ENCODE measurements at regions not wholly inside any gene's neighbourhood (a gene's known extent, or its start where the extent isn't known, plus 50 kb on each side); places are given as distances from the start of the nearest gene placed in this dataset.
"Not testable (repeated sequence)": the region's sequence is repeated elsewhere in the genome, so short reads cannot be mapped to it uniquely, and the experiment has no call there.

DNA sequence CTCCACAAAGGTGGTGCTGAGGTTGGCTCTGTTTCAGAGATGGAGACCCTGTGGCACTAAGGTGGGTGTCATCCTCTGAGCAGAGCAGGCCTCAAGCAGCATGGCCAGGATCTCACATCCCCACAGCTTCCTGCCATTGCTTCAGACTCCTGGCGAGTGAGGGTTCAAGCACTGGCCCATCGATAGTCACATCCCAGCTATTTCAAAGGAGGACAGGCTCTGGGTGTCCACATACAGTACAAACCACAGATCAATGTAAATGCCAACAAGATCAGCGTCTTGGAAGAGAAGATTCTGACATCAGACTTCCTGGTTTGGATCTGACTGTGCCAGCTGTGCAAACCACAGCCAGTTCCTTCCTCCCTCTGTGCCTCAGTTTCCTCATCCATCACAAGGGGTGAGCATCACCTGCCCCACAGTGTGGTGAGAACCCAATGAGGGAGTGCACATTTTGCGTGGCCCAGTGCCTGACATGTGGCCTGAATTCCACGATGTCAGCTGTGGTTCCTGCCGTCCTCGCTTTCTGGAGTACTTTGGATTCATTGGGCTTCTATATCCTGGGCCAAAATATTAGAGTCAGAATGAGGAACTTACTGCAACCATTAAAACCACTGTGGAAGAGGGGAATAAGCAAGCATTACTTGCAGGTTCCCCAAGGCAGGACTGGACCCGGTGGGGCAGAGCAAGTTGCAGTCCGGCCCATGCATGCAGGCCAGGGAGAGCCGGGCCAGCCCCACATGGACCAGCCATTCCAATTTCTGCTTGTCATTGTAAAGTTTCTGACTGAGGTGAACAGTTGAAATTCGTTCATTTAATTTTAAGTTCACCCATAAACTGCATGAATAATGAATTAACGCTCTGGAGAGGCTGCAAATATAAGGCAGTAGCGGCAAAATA lies 236.0 kb downstream of the TTLL2 start:
- TF ChIP-seq, protein P1, sequence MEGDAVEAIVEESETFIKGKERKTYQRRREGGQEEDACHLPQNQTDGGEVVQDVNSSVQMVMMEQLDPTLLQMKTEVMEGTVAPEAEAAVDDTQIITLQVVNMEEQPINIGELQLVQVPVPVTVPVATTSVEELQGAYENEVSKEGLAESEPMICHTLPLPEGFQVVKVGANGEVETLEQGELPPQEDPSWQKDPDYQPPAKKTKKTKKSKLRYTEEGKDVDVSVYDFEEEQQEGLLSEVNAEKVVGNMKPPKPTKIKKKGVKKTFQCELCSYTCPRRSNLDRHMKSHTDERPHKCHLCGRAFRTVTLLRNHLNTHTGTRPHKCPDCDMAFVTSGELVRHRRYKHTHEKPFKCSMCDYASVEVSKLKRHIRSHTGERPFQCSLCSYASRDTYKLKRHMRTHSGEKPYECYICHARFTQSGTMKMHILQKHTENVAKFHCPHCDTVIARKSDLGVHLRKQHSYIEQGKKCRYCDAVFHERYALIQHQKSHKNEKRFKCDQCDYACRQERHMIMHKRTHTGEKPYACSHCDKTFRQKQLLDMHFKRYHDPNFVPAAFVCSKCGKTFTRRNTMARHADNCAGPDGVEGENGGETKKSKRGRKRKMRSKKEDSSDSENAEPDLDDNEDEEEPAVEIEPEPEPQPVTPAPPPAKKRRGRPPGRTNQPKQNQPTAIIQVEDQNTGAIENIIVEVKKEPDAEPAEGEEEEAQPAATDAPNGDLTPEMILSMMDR (IDR thresholded peaks at IDR 0.05; ENCODE audit: insufficient read depth, low read length, severe bottlenecking): no peak
- FAIRE-seq: no peak
- Histone ChIP-seq H3K4me3 (ENCODE audit: low read depth, low read length) (no peak overlapping the region), H3K36me3 (ENCODE audit: control insufficient read depth, insufficient read depth, low read length) (no peaks in the 10 kb centered on the region), H3K27me3 (ENCODE audit: control insufficient read depth, insufficient read depth, low read length) (no peaks in the 10 kb centered on the region)
- no peak for DNase-seq (ENCODE audit: low read depth)

DNA sequence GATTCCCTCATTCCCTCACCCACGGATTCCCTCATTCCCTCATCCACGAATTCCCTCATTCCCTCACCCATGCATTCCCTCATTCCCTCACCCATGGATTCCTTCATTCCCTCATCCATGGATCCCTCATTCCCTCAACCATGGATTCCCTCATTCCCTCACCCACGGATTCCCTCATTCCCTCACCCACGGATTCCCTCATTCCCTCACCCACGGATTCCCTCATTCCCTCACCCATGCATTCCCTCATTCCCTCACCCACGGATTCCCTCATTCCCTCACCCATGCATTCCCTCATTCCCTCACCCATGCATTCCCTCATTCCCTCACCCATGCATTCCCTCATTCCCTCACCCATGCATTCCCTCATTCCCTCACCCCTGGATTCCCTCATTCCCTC lies 238.0 kb downstream of the TTLL2 start:
- not testable (repeated sequence) for H3K27me3 ChIP-seq (ENCODE audit: control insufficient read depth, insufficient read depth, low read length); DNase-seq (ENCODE audit: low read depth); H3K4me3 ChIP-seq (ENCODE audit: low read depth, low read length); H3K36me3 ChIP-seq (ENCODE audit: control insufficient read depth, insufficient read depth, low read length); FAIRE-seq

- H3K27me3 ChIP-seq (ENCODE audit: control insufficient read depth, insufficient read depth, low read length): no peaks in the 10 kb centered on the region
- FAIRE-seq: no peak
- DNase-seq (ENCODE audit: low read depth): no peak
- TF ChIP-seq, protein P1 (IDR thresholded peaks at IDR 0.05; ENCODE audit: insufficient read depth, low read length, severe bottlenecking): no peak
- no peaks in the 10 kb centered on the region for H3K36me3 ChIP-seq (ENCODE audit: control insufficient read depth, insufficient read depth, low read length)
- H3K4me3 ChIP-seq (ENCODE audit: low read depth, low read length): no peak overlapping the region
Observed at GRCh38 chr6:167564416-167565250, 239.7 kb downstream of the TTLL2 start.

DNA sequence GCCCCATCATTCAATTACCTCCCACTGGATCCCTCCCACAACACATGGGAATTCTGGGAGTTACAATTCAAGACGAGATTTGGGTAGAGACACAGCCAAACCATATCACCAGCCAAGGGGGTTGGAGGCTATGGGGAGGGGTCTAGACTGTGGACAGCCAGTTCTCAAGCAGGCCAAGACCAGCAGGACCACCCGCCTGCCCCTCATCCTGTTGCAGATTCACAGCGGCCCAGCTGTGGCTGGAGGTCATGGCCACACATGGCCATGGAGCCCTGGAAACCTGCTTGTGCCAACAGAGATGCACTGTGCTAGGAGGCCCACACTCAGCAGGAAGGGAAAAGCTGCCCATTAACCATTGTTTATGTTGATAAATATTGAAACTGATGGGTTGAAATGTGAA lies 240.5 kb downstream of the TTLL2 start:
- H3K36me3 ChIP-seq (ENCODE audit: control insufficient read depth, insufficient read depth, low read length): no peaks in the 10 kb centered on the region
- no peak overlapping the region for H3K4me3 ChIP-seq (ENCODE audit: low read depth, low read length)
- H3K27me3 ChIP-seq (ENCODE audit: control insufficient read depth, insufficient read depth, low read length): no peaks in the 10 kb centered on the region
- FAIRE-seq (no peak), DNase-seq (ENCODE audit: low read depth) (no peak)
- TF ChIP-seq, protein P1 (IDR thresholded peaks at IDR 0.05; ENCODE audit: insufficient read depth, low read length, severe bottlenecking): no peak

- Histone ChIP-seq H3K36me3 (ENCODE audit: control insufficient read depth, insufficient read depth, low read length) (no peaks in the 10 kb centered on the region), H3K27me3 (ENCODE audit: control insufficient read depth, insufficient read depth, low read length) (no peaks in the 10 kb centered on the region), H3K4me3 (ENCODE audit: low read depth, low read length) (no peak overlapping the region)
- no peak for FAIRE-seq
- TF ChIP-seq, protein P1 (IDR thresholded peaks at IDR 0.05; ENCODE audit: insufficient read depth, low read length, severe bottlenecking): no peak
- DNase-seq (ENCODE audit: low read depth): no peak
Observed at GRCh38 chr6:167565884-167566599, 241.2 kb downstream of the TTLL2 start.

GRCh38 chr6:167566711-167567141 lies 241.8 kb downstream of the TTLL2 start:
- no peaks in the 10 kb centered on the region for H3K27me3 ChIP-seq (ENCODE audit: control insufficient read depth, insufficient read depth, low read length)
- DNase-seq (ENCODE audit: low read depth) (no peak), FAIRE-seq (no peak)
- no peak overlapping the region for H3K4me3 ChIP-seq (ENCODE audit: low read depth, low read length)
- H3K36me3 ChIP-seq (ENCODE audit: control insufficient read depth, insufficient read depth, low read length): no peaks in the 10 kb centered on the region
- TF ChIP-seq, protein P1 (IDR thresholded peaks at IDR 0.05; ENCODE audit: insufficient read depth, low read length, severe bottlenecking): no peak

All from bronchial epithelial cell (primary cell).